GM12878 (cell line): ENCODE measurements at regions not wholly inside any gene's neighbourhood (a gene's known extent, or its start where the extent isn't known, plus 50 kb on each side); places are given as distances from the start of the nearest gene placed in this dataset.

Source experiments
- ATAC-seq: fragments of 200-7000 bp; cut with Tn5 transposase; 3 replicates; pipeline ENCODE4 v1.9.1; 2020; ENCODE audit warnings: mild to moderate bottlenecking, moderate library complexity
- BruUV-seq: library from RNA; stranded (reverse); fragments of 400-500 nt; replicated peaks from 2 replicates; lab custom pipeline; 2021; lab: Mats Ljungman, UMichigan
- CTCF ChIA-PET: fragments of 300-600 bp; sonication (Branson Sonifier 250); formaldehyde crosslinking; extraction: SDS; loops from one replicate; lab custom pipeline; 2021; ENCODE audit warnings: inconsistent platforms; lab: Yijun Ruan, JAX
- POLR2A ChIA-PET: fragments of 350-600 bp; formaldehyde crosslinking; extraction: SDS; loops from one replicate; lab custom pipeline; 2021; ENCODE audit warnings: inconsistent platforms; lab: Charles Lee
- RAD21 ChIA-PET: fragments of 300-600 bp; sonication (Branson Sonifier 250); formaldehyde crosslinking; loops from one replicate; lab custom pipeline; 2023; ENCODE audit warnings: antibody characterized with exemption; ENCODE audit not compliant: unreplicated experiment; lab: Charles Lee
- SMC1A ChIA-PET: fragments of 300-600 bp; sonication (Branson Sonifier 250); formaldehyde crosslinking; loops from one replicate; lab custom pipeline; 2023; ENCODE audit not compliant: unreplicated experiment, uncharacterized antibody; lab: Charles Lee
- DNase-seq: peaks from one replicate; pipeline ENCODE4 v3.0.0-alpha.2; 2011; ENCODE audit warnings: low read depth, low spot score
- FAIRE-seq: peaks from 3 replicates; lab custom pipeline; 2011; peaks lifted over from hg19 to GRCh38; lab: Jason Lieb, UNC
- H2AFZ ChIP-seq: 2 replicates; pipeline ENCODE4 v1.6.0; 2011; ENCODE audit warnings: low read depth, low read length, control low read depth; ENCODE audit not compliant: control insufficient read depth
- H3K27ac ChIP-seq: 2 replicates; pipeline ENCODE4 v1.5.1; 2011; ENCODE audit warnings: control low read depth; ENCODE audit not compliant: control insufficient read depth, insufficient read depth
- H3K27me3 ChIP-seq, 2 experiments: replicated peaks in 1 of 2; 2 replicates each; pipeline versions ENCODE4 v1.6.0 to v1.6.1; 2011; ENCODE audit warnings: low read length in 1 of 2; ENCODE audit not compliant: control insufficient read depth in 2 of 2, insufficient read depth in 2 of 2
- H3K36me3 ChIP-seq, 2 experiments: 2 replicates each; pipeline ENCODE4 v1.5.1; 2011; ENCODE audit warnings: low read length in 1 of 2; ENCODE audit not compliant: control insufficient read depth in 2 of 2, insufficient read depth in 2 of 2
- H3K4me1 ChIP-seq: 2 replicates; pipeline ENCODE4 v1.6.1; 2011; ENCODE audit warnings: mild to moderate bottlenecking, low read length, moderate library complexity, mixed read lengths; ENCODE audit not compliant: control insufficient read depth, insufficient read depth
- H3K4me2 ChIP-seq: 2 replicates; pipeline ENCODE4 v1.6.0; 2011; ENCODE audit warnings: control low read depth; ENCODE audit not compliant: control insufficient read depth, insufficient read depth
- H3K4me3 ChIP-seq: fragments of 200-600 bp; sonication (generic); 2 replicates; pipeline ENCODE4 v1.5.1; 2016
- H3K79me2 ChIP-seq: 2 replicates; pipeline ENCODE4 v1.6.0; 2011; ENCODE audit warnings: low read length; ENCODE audit not compliant: control insufficient read depth, insufficient read depth
- H3K9ac ChIP-seq: 2 replicates; pipeline ENCODE4 v1.8.0; 2011; ENCODE audit warnings: low read length, control low read depth, mixed read lengths; ENCODE audit not compliant: control insufficient read depth, insufficient read depth
- H3K9me3 ChIP-seq: replicated peaks from 3 replicates; pipeline ENCODE4 v1.5.1; 2011; ENCODE audit warnings: mild to moderate bottlenecking, low read length; ENCODE audit not compliant: control insufficient read depth, insufficient read depth
- H4K20me1 ChIP-seq: 2 replicates; pipeline ENCODE4 v1.6.0; 2011; ENCODE audit not compliant: control insufficient read depth, insufficient read depth
- ATF7 ChIP-seq: fragments of 450-650 bp; IDR thresholded peaks from 2 replicates; pipeline ENCODE4 v1.6.1; 2016; ENCODE audit warnings: low read depth, mild to moderate bottlenecking
- FOS ChIP-seq: IDR thresholded peaks from 3 replicates; pipeline ENCODE4 v1.6.1; 2011; ENCODE audit warnings: borderline replicate concordance; ENCODE audit not compliant: insufficient read length; ENCODE audit errors: extremely low read depth
- IRF4 ChIP-seq: IDR thresholded peaks from 2 replicates; pipeline ENCODE4 v1.6.1; 2011; ENCODE audit warnings: low read depth, low read length
- KLF5 ChIP-seq: fragments of 450-650 bp; IDR thresholded peaks from 2 replicates; pipeline ENCODE4 v1.6.1; 2014; ENCODE audit warnings: mild to moderate bottlenecking; ENCODE audit not compliant: partially characterized antibody
- MEF2A ChIP-seq: IDR thresholded peaks from 2 replicates; pipeline ENCODE4 v1.6.1; 2011; ENCODE audit warnings: low read depth, mild to moderate bottlenecking, low read length, moderate library complexity; ENCODE audit not compliant: insufficient read depth
- NFYA ChIP-seq: IDR thresholded peaks from 2 replicates; pipeline ENCODE4 v1.6.1; 2011; ENCODE audit warnings: low read depth, mild to moderate bottlenecking, low read length, improper control_type of control experiment, borderline replicate concordance
- NR2F1 ChIP-seq: fragments of 450-650 bp; conservative IDR thresholded peaks from 2 replicates; pipeline ENCODE4 v1.6.1; 2017; ENCODE audit warnings: mild to moderate bottlenecking
- PAX5 ChIP-seq: IDR thresholded peaks from 2 replicates; pipeline ENCODE4 v1.6.1; 2011; ENCODE audit warnings: low read depth, low read length, borderline replicate concordance
- SPI1 ChIP-seq: IDR thresholded peaks from 2 replicates; pipeline ENCODE4 v1.6.1; 2011; ENCODE audit warnings: low read depth, mild to moderate bottlenecking, low read length, moderate library complexity, borderline replicate concordance; ENCODE audit not compliant: insufficient read depth
- TBL1XR1 ChIP-seq: IDR thresholded peaks from 2 replicates; pipeline ENCODE4 v1.6.1; 2012; ENCODE audit warnings: low read depth, low read length, improper control_type of control experiment
- WRNIP1 ChIP-seq: IDR thresholded peaks from 2 replicates; pipeline ENCODE4 v1.6.1; 2011; ENCODE audit warnings: low read depth, low read length, improper control_type of control experiment, borderline replicate concordance
- WGBS: methylation state at CpG from one replicate; pipeline ENCODE4 v1.1.6; 2016; ENCODE audit warnings: low lambda C conversion rate; ENCODE audit not compliant: insufficient replicate concordance, insufficient coverage; ENCODE audit errors: missing lambda C conversion rate; 5-methylcytosine and 5-hydroxymethylcytosine counted together
- in situ Hi-C: fragments of 300-500 bp; cut with MboI; formaldehyde crosslinking; loops from 9 replicates; pipeline ENCODE4 v1.14.3; 2018; ENCODE audit warnings: mixed read lengths
- intact Hi-C: fragments of 100-400 bp; cut with micrococcal nuclease; formaldehyde crosslinking; loops from one replicate; pipeline ENCODE4 v1.14.2; 2022; ENCODE audit not compliant: unreplicated experiment
- TF ChIP-seq, protein P1 (sequence below), 3 experiments: IDR thresholded peaks in 2 of 3; conservative IDR thresholded peaks in 1 of 3; 2 replicates each; pipeline ENCODE4 v1.5.1; 2011; ENCODE audit warnings: low read depth in 3 of 3, low read length in 3 of 3, mild to moderate bottlenecking in 3 of 3, control low read depth in 2 of 3, moderate library complexity in 2 of 3, inconsistent platforms in 1 of 3, mixed read lengths in 1 of 3; ENCODE audit not compliant: control insufficient read depth in 2 of 3, insufficient read depth in 1 of 3; ENCODE audit errors: extremely low read depth in 1 of 3
- TF ChIP-seq, protein P2 (sequence below): fragments of 150-350 bp; IDR thresholded peaks from 2 replicates; pipeline ENCODE4 v1.6.1; 2016; ENCODE audit warnings: low read depth, low read length
- TF ChIP-seq, protein P3 (sequence below): IDR thresholded peaks from 2 replicates; pipeline ENCODE4 v1.6.1; 2011; ENCODE audit warnings: low read depth, low read length, improper control_type of control experiment, borderline replicate concordance
- TF ChIP-seq, protein P4 (sequence below): fragments of 450-650 bp; IDR thresholded peaks from 2 replicates; pipeline ENCODE4 v1.6.1; 2017; ENCODE audit warnings: mild to moderate bottlenecking
- TF ChIP-seq, protein P5 (sequence below): fragments of 450-650 bp; IDR thresholded peaks from 2 replicates; pipeline ENCODE4 v1.6.1; 2016; ENCODE audit warnings: mild to moderate bottlenecking

DNA sequence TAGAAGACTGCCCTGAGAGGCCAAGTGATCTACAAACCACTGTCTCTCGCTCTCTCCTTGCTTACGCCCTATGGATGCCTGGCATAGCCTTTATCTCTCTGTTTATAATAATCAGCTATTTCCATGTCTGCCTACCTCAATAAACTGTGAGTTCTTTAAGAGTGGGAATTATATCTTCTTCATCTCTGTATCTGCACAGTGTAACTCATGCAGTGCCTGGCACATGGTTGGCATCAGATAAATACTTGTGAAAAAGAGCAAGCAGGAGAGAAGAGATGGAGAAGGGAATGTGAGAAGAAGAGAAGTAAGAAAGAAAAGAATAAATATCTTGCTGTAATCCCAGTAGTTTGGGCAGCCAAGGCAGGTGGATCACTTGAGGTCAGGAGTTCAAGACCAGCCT is 94.6 kb upstream of the TNPO1 start:
- no peaks in the 10 kb centered on the region for H4K20me1 ChIP-seq
- H3K4me1 ChIP-seq: no peaks in the 10 kb centered on the region
- H3K4me3 ChIP-seq: no peak overlapping the region
- no peaks in the 10 kb centered on the region for H3K9me3 ChIP-seq
- H2AFZ ChIP-seq: no peak overlapping the region
- in situ Hi-C loops: no loop called here
- no peak overlapping the region for H3K9ac ChIP-seq
- FAIRE-seq: no peak
- no peaks in the 10 kb centered on the region for H3K27me3 ChIP-seq
- BruUV-seq: no TSS peak
- no peak for ATAC-seq
- no peaks in the 10 kb centered on the region for H3K36me3 ChIP-seq
- DNase-seq: no peak
- WGBS: 4% methylated on average over 2 of the region's 2 CpGs
- ChIA-PET CTCF (no interaction called here), SMC1A (no interaction called here), RAD21 (interaction anchor here (1.0 kb wide), 1 partner anchor 96 kb away, joined by 3 read pairs; no protein-coding TSS in a partner anchor), POLR2A (no interaction called here)
- intact Hi-C loops: no loop called here
- H3K79me2 ChIP-seq: no peaks in the 10 kb centered on the region
- no peak overlapping the region for H3K4me2 ChIP-seq
- H3K27ac ChIP-seq: no peak overlapping the region
- no peak for TF ChIP-seq NR2F1
- TF ChIP-seq ATF7: no peak
- no peak for TF ChIP-seq PAX5
- TF ChIP-seq WRNIP1: no peak
- TF ChIP-seq FOS: no peak
- no peak for TF ChIP-seq IRF4
- TF ChIP-seq, protein P1, sequence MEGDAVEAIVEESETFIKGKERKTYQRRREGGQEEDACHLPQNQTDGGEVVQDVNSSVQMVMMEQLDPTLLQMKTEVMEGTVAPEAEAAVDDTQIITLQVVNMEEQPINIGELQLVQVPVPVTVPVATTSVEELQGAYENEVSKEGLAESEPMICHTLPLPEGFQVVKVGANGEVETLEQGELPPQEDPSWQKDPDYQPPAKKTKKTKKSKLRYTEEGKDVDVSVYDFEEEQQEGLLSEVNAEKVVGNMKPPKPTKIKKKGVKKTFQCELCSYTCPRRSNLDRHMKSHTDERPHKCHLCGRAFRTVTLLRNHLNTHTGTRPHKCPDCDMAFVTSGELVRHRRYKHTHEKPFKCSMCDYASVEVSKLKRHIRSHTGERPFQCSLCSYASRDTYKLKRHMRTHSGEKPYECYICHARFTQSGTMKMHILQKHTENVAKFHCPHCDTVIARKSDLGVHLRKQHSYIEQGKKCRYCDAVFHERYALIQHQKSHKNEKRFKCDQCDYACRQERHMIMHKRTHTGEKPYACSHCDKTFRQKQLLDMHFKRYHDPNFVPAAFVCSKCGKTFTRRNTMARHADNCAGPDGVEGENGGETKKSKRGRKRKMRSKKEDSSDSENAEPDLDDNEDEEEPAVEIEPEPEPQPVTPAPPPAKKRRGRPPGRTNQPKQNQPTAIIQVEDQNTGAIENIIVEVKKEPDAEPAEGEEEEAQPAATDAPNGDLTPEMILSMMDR (IDR thresholded peaks at IDR 0.05 in 2 of 3, conservative IDR thresholded peaks at IDR 0.05 in 1 of 3; ENCODE audit: control insufficient read depth in 2 of 3, extremely low read depth in 1 of 3, insufficient read depth in 1 of 3, low read depth in 3 of 3, low read length in 3 of 3): no peak
- TF ChIP-seq, protein P2, sequence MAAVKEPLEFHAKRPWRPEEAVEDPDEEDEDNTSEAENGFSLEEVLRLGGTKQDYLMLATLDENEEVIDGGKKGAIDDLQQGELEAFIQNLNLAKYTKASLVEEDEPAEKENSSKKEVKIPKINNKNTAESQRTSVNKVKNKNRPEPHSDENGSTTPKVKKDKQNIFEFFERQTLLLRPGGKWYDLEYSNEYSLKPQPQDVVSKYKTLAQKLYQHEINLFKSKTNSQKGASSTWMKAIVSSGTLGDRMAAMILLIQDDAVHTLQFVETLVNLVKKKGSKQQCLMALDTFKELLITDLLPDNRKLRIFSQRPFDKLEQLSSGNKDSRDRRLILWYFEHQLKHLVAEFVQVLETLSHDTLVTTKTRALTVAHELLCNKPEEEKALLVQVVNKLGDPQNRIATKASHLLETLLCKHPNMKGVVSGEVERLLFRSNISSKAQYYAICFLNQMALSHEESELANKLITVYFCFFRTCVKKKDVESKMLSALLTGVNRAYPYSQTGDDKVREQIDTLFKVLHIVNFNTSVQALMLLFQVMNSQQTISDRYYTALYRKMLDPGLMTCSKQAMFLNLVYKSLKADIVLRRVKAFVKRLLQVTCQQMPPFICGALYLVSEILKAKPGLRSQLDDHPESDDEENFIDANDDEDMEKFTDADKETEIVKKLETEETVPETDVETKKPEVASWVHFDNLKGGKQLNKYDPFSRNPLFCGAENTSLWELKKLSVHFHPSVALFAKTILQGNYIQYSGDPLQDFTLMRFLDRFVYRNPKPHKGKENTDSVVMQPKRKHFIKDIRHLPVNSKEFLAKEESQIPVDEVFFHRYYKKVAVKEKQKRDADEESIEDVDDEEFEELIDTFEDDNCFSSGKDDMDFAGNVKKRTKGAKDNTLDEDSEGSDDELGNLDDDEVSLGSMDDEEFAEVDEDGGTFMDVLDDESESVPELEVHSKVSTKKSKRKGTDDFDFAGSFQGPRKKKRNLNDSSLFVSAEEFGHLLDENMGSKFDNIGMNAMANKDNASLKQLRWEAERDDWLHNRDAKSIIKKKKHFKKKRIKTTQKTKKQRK: no peak
- TF ChIP-seq, protein P3, sequence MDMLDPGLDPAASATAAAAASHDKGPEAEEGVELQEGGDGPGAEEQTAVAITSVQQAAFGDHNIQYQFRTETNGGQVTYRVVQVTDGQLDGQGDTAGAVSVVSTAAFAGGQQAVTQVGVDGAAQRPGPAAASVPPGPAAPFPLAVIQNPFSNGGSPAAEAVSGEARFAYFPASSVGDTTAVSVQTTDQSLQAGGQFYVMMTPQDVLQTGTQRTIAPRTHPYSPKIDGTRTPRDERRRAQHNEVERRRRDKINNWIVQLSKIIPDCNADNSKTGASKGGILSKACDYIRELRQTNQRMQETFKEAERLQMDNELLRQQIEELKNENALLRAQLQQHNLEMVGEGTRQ: no peak
- TF ChIP-seq SPI1: no peak
- no peak for TF ChIP-seq KLF5
- TF ChIP-seq, protein P4, sequence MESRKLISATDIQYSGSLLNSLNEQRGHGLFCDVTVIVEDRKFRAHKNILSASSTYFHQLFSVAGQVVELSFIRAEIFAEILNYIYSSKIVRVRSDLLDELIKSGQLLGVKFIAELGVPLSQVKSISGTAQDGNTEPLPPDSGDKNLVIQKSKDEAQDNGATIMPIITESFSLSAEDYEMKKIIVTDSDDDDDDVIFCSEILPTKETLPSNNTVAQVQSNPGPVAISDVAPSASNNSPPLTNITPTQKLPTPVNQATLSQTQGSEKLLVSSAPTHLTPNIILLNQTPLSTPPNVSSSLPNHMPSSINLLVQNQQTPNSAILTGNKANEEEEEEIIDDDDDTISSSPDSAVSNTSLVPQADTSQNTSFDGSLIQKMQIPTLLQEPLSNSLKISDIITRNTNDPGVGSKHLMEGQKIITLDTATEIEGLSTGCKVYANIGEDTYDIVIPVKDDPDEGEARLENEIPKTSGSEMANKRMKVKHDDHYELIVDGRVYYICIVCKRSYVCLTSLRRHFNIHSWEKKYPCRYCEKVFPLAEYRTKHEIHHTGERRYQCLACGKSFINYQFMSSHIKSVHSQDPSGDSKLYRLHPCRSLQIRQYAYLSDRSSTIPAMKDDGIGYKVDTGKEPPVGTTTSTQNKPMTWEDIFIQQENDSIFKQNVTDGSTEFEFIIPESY: no peak
- no peak for TF ChIP-seq TBL1XR1
- TF ChIP-seq NFYA: no peak
- TF ChIP-seq, protein P5, sequence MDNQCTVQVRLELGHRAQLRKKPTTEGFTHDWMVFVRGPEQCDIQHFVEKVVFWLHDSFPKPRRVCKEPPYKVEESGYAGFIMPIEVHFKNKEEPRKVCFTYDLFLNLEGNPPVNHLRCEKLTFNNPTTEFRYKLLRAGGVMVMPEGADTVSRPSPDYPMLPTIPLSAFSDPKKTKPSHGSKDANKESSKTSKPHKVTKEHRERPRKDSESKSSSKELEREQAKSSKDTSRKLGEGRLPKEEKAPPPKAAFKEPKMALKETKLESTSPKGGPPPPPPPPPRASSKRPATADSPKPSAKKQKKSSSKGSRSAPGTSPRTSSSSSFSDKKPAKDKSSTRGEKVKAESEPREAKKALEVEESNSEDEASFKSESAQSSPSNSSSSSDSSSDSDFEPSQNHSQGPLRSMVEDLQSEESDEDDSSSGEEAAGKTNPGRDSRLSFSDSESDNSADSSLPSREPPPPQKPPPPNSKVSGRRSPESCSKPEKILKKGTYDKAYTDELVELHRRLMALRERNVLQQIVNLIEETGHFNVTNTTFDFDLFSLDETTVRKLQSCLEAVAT: no peak
- no peak for TF ChIP-seq MEF2A
